Osteoblast (primary cell): ENCODE measurements at regions not wholly inside any gene's neighbourhood (a gene's known extent, or its start where the extent isn't known, plus 50 kb on each side); places are given as distances from the start of the nearest gene placed in this dataset.
A peak's percentile ranks its signal among the peaks of the same experiment; 100 is the strongest.

Experiments used
- DNase-seq: peaks from one replicate; pipeline ENCODE4 v3.0.0; 2011; ENCODE audit warnings: low spot score, mixed read lengths; ENCODE audit not compliant: insufficient read length; ENCODE audit errors: missing footprints
- H2AFZ ChIP-seq: 2 replicates; pipeline ENCODE4 v1.6.0; 2011; ENCODE audit warnings: mild to moderate bottlenecking, low read length
- H3K27ac ChIP-seq: 2 replicates; pipeline ENCODE4 v1.5.1; 2011; ENCODE audit warnings: mild to moderate bottlenecking, low read depth, low read length, moderate library complexity
- H3K27me3 ChIP-seq: 2 replicates; pipeline ENCODE4 v1.6.0; 2012; ENCODE audit warnings: mild to moderate bottlenecking, control low read depth, inconsistent platforms, low read length, moderate library complexity; ENCODE audit not compliant: insufficient read depth
- H3K36me3 ChIP-seq: 2 replicates; pipeline ENCODE4 v1.5.1; 2011; ENCODE audit warnings: mild to moderate bottlenecking, low read length, control low read depth, moderate library complexity; ENCODE audit not compliant: insufficient read depth
- H3K4me1 ChIP-seq: 2 replicates; pipeline ENCODE4 v1.5.1; 2011; ENCODE audit warnings: mild to moderate bottlenecking, low read length, control low read depth, moderate library complexity; ENCODE audit not compliant: insufficient read depth
- H3K4me2 ChIP-seq: 2 replicates; pipeline ENCODE4 v1.6.0; 2011; ENCODE audit warnings: mild to moderate bottlenecking, low read length; ENCODE audit not compliant: insufficient read depth
- H3K4me3 ChIP-seq: fragments of 200-600 bp; sonication (generic); 3 replicates; pipeline ENCODE4 v1.5.1; 2012; ENCODE audit warnings: mild to moderate bottlenecking, low read length, inconsistent platforms; ENCODE audit not compliant: insufficient read depth
- H3K79me2 ChIP-seq: 2 replicates; pipeline ENCODE4 v1.6.0; 2012; ENCODE audit warnings: mild to moderate bottlenecking, low read length, control low read depth, inconsistent platforms; ENCODE audit not compliant: insufficient read depth
- H3K9me3 ChIP-seq: 2 replicates; pipeline ENCODE4 v1.5.1; 2011; ENCODE audit warnings: low read depth, low read length, control low read depth
- H4K20me1 ChIP-seq: 2 replicates; pipeline ENCODE4 v1.6.0; 2012; ENCODE audit warnings: mild to moderate bottlenecking, low read length, control low read depth; ENCODE audit not compliant: insufficient read depth
- TF ChIP-seq, protein P1 (sequence below): IDR thresholded peaks from 2 replicates; pipeline ENCODE4 v1.5.1; 2011; ENCODE audit warnings: mild to moderate bottlenecking, low read depth, low read length, moderate library complexity; ENCODE audit errors: extremely low read depth

DNA sequence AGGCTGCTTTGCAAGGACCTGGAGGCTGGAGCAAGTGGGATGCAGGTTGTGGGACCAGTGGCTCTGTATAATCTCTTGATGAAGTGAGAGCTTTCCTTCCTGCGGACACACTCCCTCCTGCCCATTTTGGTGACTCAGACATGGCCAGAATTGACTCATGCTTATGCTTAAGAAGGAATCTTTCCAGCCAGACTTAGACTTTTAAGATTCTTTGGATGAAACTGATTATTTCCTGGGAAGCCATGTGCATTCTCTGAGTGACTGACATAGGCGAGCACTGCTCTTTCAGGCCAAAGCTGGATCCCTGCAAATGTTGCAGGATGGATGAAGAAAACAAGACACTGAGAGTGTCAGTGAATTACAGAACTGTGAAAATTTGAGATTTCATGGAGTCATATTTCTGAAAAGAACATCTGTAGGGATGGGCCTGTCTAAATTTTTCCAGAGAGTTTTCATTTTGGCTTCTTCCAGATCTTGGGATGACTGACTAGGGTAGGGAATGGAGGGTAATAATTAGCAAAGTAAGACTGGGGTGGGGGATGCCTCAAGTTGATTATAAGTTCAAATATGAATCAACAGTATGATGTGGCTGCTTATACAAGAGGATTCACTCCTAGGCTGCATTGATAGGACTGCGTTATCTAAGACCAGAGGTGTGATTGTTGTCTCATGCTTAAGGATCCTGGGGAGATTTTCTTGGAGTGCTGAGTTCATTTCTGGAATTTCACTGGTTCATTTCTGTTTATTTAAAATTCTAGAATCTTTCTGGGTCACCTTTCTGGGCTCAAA, 195.8 kb downstream of the HIPK3 start:
- Histone ChIP-seq H3K9me3 (no peaks in the 10 kb centered on the region), H3K4me3 (no peak overlapping the region), H4K20me1 (no peaks in the 10 kb centered on the region), H3K36me3 (no peaks in the 10 kb centered on the region), H3K27me3 (no peaks in the 10 kb centered on the region), H3K4me1 (peaks cover 29% of the 10 kb centered on the region), H3K4me2 (peak overlapping the region; percentile 52), H3K27ac (peak overlapping the region; percentile 40), H3K79me2 (peaks cover 36% of the 10 kb centered on the region), H2AFZ (no peak overlapping the region)
- peak; percentile 88 for DNase-seq
- TF ChIP-seq, protein P1, sequence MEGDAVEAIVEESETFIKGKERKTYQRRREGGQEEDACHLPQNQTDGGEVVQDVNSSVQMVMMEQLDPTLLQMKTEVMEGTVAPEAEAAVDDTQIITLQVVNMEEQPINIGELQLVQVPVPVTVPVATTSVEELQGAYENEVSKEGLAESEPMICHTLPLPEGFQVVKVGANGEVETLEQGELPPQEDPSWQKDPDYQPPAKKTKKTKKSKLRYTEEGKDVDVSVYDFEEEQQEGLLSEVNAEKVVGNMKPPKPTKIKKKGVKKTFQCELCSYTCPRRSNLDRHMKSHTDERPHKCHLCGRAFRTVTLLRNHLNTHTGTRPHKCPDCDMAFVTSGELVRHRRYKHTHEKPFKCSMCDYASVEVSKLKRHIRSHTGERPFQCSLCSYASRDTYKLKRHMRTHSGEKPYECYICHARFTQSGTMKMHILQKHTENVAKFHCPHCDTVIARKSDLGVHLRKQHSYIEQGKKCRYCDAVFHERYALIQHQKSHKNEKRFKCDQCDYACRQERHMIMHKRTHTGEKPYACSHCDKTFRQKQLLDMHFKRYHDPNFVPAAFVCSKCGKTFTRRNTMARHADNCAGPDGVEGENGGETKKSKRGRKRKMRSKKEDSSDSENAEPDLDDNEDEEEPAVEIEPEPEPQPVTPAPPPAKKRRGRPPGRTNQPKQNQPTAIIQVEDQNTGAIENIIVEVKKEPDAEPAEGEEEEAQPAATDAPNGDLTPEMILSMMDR: no peak

DNA sequence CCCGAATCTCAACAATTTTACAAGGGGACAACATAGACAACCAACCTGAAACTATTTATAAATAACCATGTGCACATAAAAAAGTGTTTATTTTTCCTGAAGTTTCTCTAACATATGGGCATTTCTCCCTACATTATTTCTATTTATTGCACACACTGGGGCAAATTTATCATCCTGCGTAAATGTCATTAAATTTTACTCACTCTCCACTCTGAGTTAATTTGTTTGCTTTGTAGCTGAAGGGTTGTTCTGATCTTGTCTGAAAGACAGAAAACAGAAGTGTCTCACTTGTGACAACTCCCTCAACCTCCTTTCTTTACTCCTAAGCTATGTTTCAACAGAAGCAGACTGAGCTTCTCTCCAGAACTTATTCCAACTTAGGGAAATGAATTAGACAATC, 194.2 kb downstream of the HIPK3 start:
- no peak overlapping the region for H3K4me2 ChIP-seq
- DNase-seq: no peak
- TF ChIP-seq, protein P1: no peak
- H2AFZ ChIP-seq: no peak overlapping the region
- H3K4me1 ChIP-seq: peaks cover 31% of the 10 kb centered on the region
- H3K79me2 ChIP-seq: peaks cover 35% of the 10 kb centered on the region
- H3K27ac ChIP-seq: no peak overlapping the region
- no peaks in the 10 kb centered on the region for H3K36me3 ChIP-seq
- H3K9me3 ChIP-seq: no peaks in the 10 kb centered on the region
- H3K27me3 ChIP-seq: no peaks in the 10 kb centered on the region
- H4K20me1 ChIP-seq: no peaks in the 10 kb centered on the region
- H3K4me3 ChIP-seq: no peak overlapping the region

DNA sequence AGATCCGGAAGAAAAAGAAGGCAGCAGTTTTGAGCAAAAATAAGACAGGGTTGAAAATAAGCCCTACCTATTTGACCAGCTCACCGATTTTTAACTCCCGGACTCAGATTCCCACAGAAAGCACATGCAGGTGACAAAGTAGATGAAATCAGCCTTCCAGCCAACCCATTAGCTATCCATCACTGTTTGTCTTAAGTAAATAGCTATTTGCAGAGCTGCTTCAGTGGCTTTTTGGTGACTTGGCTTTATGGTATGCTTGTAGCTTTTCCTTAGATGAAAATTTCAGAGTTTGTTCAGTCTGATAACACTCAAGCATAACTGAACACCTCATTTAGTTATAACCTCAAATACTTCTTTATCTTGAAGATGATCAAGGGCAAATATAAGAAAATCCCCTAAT, 192.6 kb downstream of the HIPK3 start:
- H4K20me1 ChIP-seq: no peaks in the 10 kb centered on the region
- TF ChIP-seq, protein P1: no peak

DNA sequence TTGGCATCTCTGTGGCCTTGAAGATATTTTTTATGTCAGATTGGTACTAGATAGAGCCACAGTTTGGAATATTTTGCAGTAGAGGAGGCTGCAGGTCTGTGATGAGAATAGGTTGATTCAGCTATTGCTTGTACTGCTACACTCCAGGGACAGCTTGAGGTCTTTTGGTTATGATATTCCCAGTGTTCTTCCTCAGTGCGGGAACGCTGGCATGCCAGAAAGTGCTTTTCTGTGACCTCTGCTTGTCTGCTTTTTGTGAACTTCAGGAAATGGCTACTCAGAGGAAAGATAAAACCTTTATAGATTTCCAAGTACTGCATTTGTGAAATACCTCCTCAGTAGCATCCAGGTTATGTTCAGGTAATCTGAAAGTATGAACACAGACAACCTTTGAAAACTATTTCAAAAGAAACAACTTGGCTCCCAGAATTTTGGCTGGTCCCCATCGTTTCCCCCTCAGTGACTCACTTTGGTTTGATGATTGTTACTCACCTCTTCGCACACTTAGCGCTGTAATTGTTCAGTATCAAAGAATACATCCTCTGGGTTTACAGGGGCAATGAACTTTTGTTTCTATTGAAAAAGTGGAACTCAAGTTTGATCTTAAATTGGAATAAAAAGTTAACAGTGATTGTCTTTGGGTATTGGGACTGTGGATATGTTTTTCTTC, 191.4 kb downstream of the HIPK3 start:
- no peaks in the 10 kb centered on the region for H3K36me3 ChIP-seq
- peaks cover 51% of the 10 kb centered on the region for H3K4me1 ChIP-seq
- H2AFZ ChIP-seq: no peak overlapping the region
- peak overlapping the region; percentile 52 for H3K27ac ChIP-seq
- no peaks in the 10 kb centered on the region for H4K20me1 ChIP-seq
- peak; percentile 80 for DNase-seq
- no peaks in the 10 kb centered on the region for H3K9me3 ChIP-seq
- H3K79me2 ChIP-seq: peaks cover 30% of the 10 kb centered on the region
- peak overlapping the region; percentile 45 for H3K4me2 ChIP-seq
- no peaks in the 10 kb centered on the region for H3K27me3 ChIP-seq
- H3K4me3 ChIP-seq: no peak overlapping the region
- TF ChIP-seq, protein P1: no peak

More for the DNA sequence above, 192.6 kb downstream of the HIPK3 start:
- Histone ChIP-seq H2AFZ (no peak overlapping the region), H3K4me3 (no peak overlapping the region), H3K4me2 (no peak overlapping the region), H3K27ac (peak overlapping the region; percentile 52), H3K9me3 (no peaks in the 10 kb centered on the region), H3K4me1 (peaks cover 46% of the 10 kb centered on the region), H3K36me3 (no peaks in the 10 kb centered on the region), H3K79me2 (peaks cover 31% of the 10 kb centered on the region), H3K27me3 (no peaks in the 10 kb centered on the region)
- DNase-seq: no peak
